ENCODE measurements at regions not wholly inside any gene's neighbourhood (a gene's known extent, or its start where the extent isn't known, plus 50 kb on each side); places are given as distances from the start of the nearest gene placed in this dataset.

GRCh38 chr5:115720888-115721287, 95.1 kb upstream of the TMED7 start:
- Histone ChIP-seq H3K4me3 (replicated peaks in 1 of 3; ENCODE audit: insufficient read depth in 1 of 3, low read depth in 2 of 3, low read length in 3 of 3) (no peak overlapping the region), H4K20me1 (ENCODE audit: insufficient read depth, low read length) (no peaks in the 10 kb centered on the region), H3K36me3 (replicated peaks in 1 of 2; ENCODE audit: control insufficient read depth in 1 of 2, insufficient read depth in 2 of 2, low read length in 2 of 2) (no peaks in the 10 kb centered on the region), H3K4me1 (ENCODE audit: insufficient read depth, low read length) (no peaks in the 10 kb centered on the region), H3K9me3 (ENCODE audit: low read length) (no peaks in the 10 kb centered on the region), H3K79me2 (ENCODE audit: insufficient read depth, low read length) (no peaks in the 10 kb centered on the region), H3K27me3 (ENCODE audit: control insufficient read depth in 1 of 2, insufficient read depth in 2 of 2, low read length in 2 of 2) (no peaks in the 10 kb centered on the region), H3K27ac (ENCODE audit: extremely low read length, insufficient read depth, low read length) (no peak overlapping the region), H2AFZ (ENCODE audit: low read length) (no peak overlapping the region), H3K4me2 (ENCODE audit: low read depth, low read length) (no peak overlapping the region), H3K9ac (ENCODE audit: insufficient read depth, low read depth, low read length) (no peak overlapping the region)
- no peak for TF ChIP-seq ZNF160 (CRISPR knock-in tag; IDR thresholded peaks at IDR 0.05)
- TF ChIP-seq TEAD3 (CRISPR knock-in tag; optimal IDR thresholded peaks at IDR 0.05; ENCODE audit: borderline replicate concordance), result no peak
- no peak for TF ChIP-seq E2F1 (CRISPR knock-in tag; IDR thresholded peaks at IDR 0.05)
- no peak for TF ChIP-seq ZNF556 (CRISPR knock-in tag; IDR thresholded peaks at IDR 0.05; ENCODE audit: borderline replicate concordance)
- no peak for TF ChIP-seq ZNF7 (CRISPR knock-in tag; IDR thresholded peaks at IDR 0.05)
- TF ChIP-seq HINFP (CRISPR knock-in tag; IDR thresholded peaks at IDR 0.05; ENCODE audit: low read depth), result no peak
- TF ChIP-seq ZNF451 (CRISPR knock-in tag; IDR thresholded peaks at IDR 0.05), result no peak
- TF ChIP-seq FOXK1 (CRISPR knock-in tag; IDR thresholded peaks at IDR 0.05; ENCODE audit: borderline replicate concordance, low read depth), result no peak
- no peak for TF ChIP-seq ZNF367 (CRISPR knock-in tag; IDR thresholded peaks at IDR 0.05; ENCODE audit: borderline replicate concordance)
- no peak for TF ChIP-seq HES4 (CRISPR knock-in tag; IDR thresholded peaks at IDR 0.05; ENCODE audit: borderline replicate concordance)
- TF ChIP-seq ZNF660 (CRISPR knock-in tag; IDR thresholded peaks at IDR 0.05; ENCODE audit: borderline replicate concordance, low read depth), result no peak
- TF ChIP-seq REXO4 (CRISPR knock-in tag; IDR thresholded peaks at IDR 0.05; ENCODE audit: borderline replicate concordance), result no peak
- TF ChIP-seq ZNF432 (CRISPR knock-in tag; IDR thresholded peaks at IDR 0.05; ENCODE audit: borderline replicate concordance), result no peak
- TF ChIP-seq GATAD2A (CRISPR knock-in tag; IDR thresholded peaks at IDR 0.05), result no peak
- TF ChIP-seq CREB3 (CRISPR knock-in tag; IDR thresholded peaks at IDR 0.05), result no peak
- no peak for TF ChIP-seq ATRX (CRISPR knock-in tag; IDR thresholded peaks at IDR 0.05; ENCODE audit: borderline replicate concordance)
- no peak for TF ChIP-seq ZNF703 (CRISPR knock-in tag; IDR thresholded peaks at IDR 0.05; ENCODE audit: borderline replicate concordance)
- no peak for TF ChIP-seq HOXA7 (CRISPR knock-in tag; IDR thresholded peaks at IDR 0.05)
- FAIRE-seq (no peak), DNase-seq (ENCODE audit: low spot score) (no peak), ATAC-seq (no peak)
- intact Hi-C loops (cut with micrococcal nuclease; ENCODE audit: unreplicated experiment), result no loop called here
- ChIA-PET POLR2A (no interaction called here), CTCF (ENCODE audit: low intra/inter-chr PET ratio, low total read pairs) (no interaction called here)
- WGBS (ENCODE audit: low lambda C conversion rate), result 7% methylated on average over 2 of the region's 2 CpGs
- in situ Hi-C loops (cut with HindIII; ENCODE audit: extremely low pct_ligation_motif_present, low pct_unique_long_range_greater_than_20kb), result no loop called here
- BruUV-seq (replicated peaks), result no TSS peak

All from HepG2 (cell line).